ENCODE measurements at regions not wholly inside any gene's neighbourhood (a gene's known extent, or its start where the extent isn't known, plus 50 kb on each side); places are given as distances from the start of the nearest gene placed in this dataset.

GRCh38 chr12:75715682-75716081 lies 204.3 kb upstream of the KRR1 start:
- ChIA-PET POLR2A (no interaction called here), CTCF (no interaction called here)
- ATAC-seq: no peak
- no peak for TF ChIP-seq ZBTB21 (CRISPR knock-in tag; IDR thresholded peaks at IDR 0.05; ENCODE audit: borderline replicate concordance)
- no peak for TF ChIP-seq ZNF219 (CRISPR knock-in tag; IDR thresholded peaks at IDR 0.05; ENCODE audit: borderline replicate concordance)
- TF ChIP-seq, protein P1, sequence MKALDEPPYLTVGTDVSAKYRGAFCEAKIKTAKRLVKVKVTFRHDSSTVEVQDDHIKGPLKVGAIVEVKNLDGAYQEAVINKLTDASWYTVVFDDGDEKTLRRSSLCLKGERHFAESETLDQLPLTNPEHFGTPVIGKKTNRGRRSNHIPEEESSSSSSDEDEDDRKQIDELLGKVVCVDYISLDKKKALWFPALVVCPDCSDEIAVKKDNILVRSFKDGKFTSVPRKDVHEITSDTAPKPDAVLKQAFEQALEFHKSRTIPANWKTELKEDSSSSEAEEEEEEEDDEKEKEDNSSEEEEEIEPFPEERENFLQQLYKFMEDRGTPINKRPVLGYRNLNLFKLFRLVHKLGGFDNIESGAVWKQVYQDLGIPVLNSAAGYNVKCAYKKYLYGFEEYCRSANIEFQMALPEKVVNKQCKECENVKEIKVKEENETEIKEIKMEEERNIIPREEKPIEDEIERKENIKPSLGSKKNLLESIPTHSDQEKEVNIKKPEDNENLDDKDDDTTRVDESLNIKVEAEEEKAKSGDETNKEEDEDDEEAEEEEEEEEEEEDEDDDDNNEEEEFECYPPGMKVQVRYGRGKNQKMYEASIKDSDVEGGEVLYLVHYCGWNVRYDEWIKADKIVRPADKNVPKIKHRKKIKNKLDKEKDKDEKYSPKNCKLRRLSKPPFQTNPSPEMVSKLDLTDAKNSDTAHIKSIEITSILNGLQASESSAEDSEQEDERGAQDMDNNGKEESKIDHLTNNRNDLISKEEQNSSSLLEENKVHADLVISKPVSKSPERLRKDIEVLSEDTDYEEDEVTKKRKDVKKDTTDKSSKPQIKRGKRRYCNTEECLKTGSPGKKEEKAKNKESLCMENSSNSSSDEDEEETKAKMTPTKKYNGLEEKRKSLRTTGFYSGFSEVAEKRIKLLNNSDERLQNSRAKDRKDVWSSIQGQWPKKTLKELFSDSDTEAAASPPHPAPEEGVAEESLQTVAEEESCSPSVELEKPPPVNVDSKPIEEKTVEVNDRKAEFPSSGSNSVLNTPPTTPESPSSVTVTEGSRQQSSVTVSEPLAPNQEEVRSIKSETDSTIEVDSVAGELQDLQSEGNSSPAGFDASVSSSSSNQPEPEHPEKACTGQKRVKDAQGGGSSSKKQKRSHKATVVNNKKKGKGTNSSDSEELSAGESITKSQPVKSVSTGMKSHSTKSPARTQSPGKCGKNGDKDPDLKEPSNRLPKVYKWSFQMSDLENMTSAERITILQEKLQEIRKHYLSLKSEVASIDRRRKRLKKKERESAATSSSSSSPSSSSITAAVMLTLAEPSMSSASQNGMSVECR (CRISPR knock-in tag; IDR thresholded peaks at IDR 0.05; ENCODE audit: borderline replicate concordance): no peak
- TF ChIP-seq ZNF396 (CRISPR knock-in tag; IDR thresholded peaks at IDR 0.05; ENCODE audit: borderline replicate concordance): no peak
- TF ChIP-seq ZNF423 (CRISPR knock-in tag; IDR thresholded peaks at IDR 0.05): no peak
- TF ChIP-seq ZNF425 (CRISPR knock-in tag; conservative IDR thresholded peaks at IDR 0.05): no peak
- TF ChIP-seq TP53 (CRISPR knock-in tag; IDR thresholded peaks at IDR 0.05): no peak
- no peak for TF ChIP-seq HMGXB4 (CRISPR knock-in tag; IDR thresholded peaks at IDR 0.05)
- no peak for TF ChIP-seq TEAD4 (CRISPR knock-in tag; IDR thresholded peaks at IDR 0.05)
- TF ChIP-seq ZNF263 (CRISPR knock-in tag; IDR thresholded peaks at IDR 0.05; ENCODE audit: low read depth): no peak
- TF ChIP-seq, protein P2, sequence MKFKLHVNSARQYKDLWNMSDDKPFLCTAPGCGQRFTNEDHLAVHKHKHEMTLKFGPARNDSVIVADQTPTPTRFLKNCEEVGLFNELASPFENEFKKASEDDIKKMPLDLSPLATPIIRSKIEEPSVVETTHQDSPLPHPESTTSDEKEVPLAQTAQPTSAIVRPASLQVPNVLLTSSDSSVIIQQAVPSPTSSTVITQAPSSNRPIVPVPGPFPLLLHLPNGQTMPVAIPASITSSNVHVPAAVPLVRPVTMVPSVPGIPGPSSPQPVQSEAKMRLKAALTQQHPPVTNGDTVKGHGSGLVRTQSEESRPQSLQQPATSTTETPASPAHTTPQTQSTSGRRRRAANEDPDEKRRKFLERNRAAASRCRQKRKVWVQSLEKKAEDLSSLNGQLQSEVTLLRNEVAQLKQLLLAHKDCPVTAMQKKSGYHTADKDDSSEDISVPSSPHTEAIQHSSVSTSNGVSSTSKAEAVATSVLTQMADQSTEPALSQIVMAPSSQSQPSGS (CRISPR knock-in tag; IDR thresholded peaks at IDR 0.05; ENCODE audit: borderline replicate concordance, low read depth): no peak
- 0 out of 2 replicates have a peak, but pooled peaks cover 6% of the 10 kb centered on the region for H3K9me3 Mint-ChIP-seq
- peaks cover 15% of the 10 kb centered on the region for H3K27me3 Mint-ChIP-seq (ENCODE audit: low read depth)
- no peak overlapping the region for H3K27ac Mint-ChIP-seq
- H3K36me3 Mint-ChIP-seq: no peaks in the 10 kb centered on the region
- no peak for DNase-seq (ENCODE audit: low spot score)
- peaks cover 46% of the 10 kb centered on the region for H3K4me1 Mint-ChIP-seq
- no peak overlapping the region for H3K4me3 Mint-ChIP-seq

DNA sequence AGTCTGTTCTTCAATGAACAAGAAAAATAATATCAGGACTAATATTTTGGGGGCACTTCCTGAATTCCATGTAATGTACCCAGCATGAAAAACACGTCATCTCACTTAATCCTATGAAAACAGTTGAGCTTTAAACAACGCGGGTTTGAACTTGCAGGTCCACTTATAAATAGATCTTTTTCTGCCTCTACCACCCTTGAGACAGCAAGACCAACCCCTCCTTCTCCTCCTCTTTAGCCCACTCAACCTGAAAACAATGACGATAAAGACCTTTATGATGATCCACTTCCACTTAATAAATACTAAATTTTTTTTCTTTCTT lies 203.9 kb upstream of the KRR1 start:
- CTCF ChIA-PET: no interaction called here
- H3K4me3 Mint-ChIP-seq: no peak overlapping the region
- peaks cover 44% of the 10 kb centered on the region for H3K4me1 Mint-ChIP-seq
- ATAC-seq: no peak
- no peak overlapping the region for H3K27ac Mint-ChIP-seq
- H3K27me3 Mint-ChIP-seq (ENCODE audit: low read depth): peaks cover 11% of the 10 kb centered on the region
- H3K9me3 Mint-ChIP-seq: 0 out of 2 replicates have a peak, but pooled peaks cover 6% of the 10 kb centered on the region
- DNase-seq (ENCODE audit: low spot score): no peak
- POLR2A ChIA-PET: no interaction called here
- H3K36me3 Mint-ChIP-seq: no peaks in the 10 kb centered on the region
- TF ChIP-seq, protein P1 (CRISPR knock-in tag; IDR thresholded peaks at IDR 0.05; ENCODE audit: borderline replicate concordance): no peak
- no peak for TF ChIP-seq JUN (CRISPR knock-in tag; IDR thresholded peaks at IDR 0.05)
- no peak for TF ChIP-seq TP53 (CRISPR knock-in tag; IDR thresholded peaks at IDR 0.05)
- TF ChIP-seq, protein P3, sequence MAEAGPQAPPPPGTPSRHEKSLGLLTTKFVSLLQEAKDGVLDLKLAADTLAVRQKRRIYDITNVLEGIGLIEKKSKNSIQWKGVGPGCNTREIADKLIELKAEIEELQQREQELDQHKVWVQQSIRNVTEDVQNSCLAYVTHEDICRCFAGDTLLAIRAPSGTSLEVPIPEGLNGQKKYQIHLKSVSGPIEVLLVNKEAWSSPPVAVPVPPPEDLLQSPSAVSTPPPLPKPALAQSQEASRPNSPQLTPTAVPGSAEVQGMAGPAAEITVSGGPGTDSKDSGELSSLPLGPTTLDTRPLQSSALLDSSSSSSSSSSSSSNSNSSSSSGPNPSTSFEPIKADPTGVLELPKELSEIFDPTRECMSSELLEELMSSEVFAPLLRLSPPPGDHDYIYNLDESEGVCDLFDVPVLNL (CRISPR knock-in tag; IDR thresholded peaks at IDR 0.05; ENCODE audit: borderline replicate concordance, low read depth): no peak
- no peak for TF ChIP-seq PREB (CRISPR knock-in tag; IDR thresholded peaks at IDR 0.05; ENCODE audit: borderline replicate concordance)
- TF ChIP-seq ZNF425 (CRISPR knock-in tag; conservative IDR thresholded peaks at IDR 0.05): no peak

Data from WTC11 (cell line).